ENCODE measurements at regions not wholly inside any gene's neighbourhood (a gene's known extent, or its start where the extent isn't known, plus 50 kb on each side); places are given as distances from the start of the nearest gene placed in this dataset.

GRCh38 chr3:55412545-55412944 lies 74.6 kb downstream of the WNT5A start:
- no peak for TF ChIP-seq POLR2A (IDR thresholded peaks at IDR 0.05)
- no peak for TF ChIP-seq CTCF (IDR thresholded peaks at IDR 0.05)

Measured in body of pancreas (tissue), 4 donors.